Osteocyte (in vitro differentiated cells): ENCODE measurements at regions not wholly inside any gene's neighbourhood (a gene's known extent, or its start where the extent isn't known, plus 50 kb on each side); places are given as distances from the start of the nearest gene placed in this dataset.

Source experiments
- DNase-seq: peaks from one replicate; pipeline ENCODE4 v3.0.0; 2021; ENCODE audit warnings: mixed read lengths; ENCODE audit not compliant: unreplicated experiment; ENCODE audit errors: extremely low spot score
- H3K27ac Mint-ChIP-seq: one replicate; pipeline ENCODE4 v1.8.0; 2021; ENCODE audit warnings: mild to moderate bottlenecking, mixed read lengths; ENCODE audit not compliant: unreplicated experiment
- H3K27me3 Mint-ChIP-seq: one replicate; pipeline ENCODE4 v1.8.0; 2021; ENCODE audit warnings: mixed read lengths; ENCODE audit not compliant: unreplicated experiment
- H3K36me3 Mint-ChIP-seq: one replicate; pipeline ENCODE4 v1.8.0; 2021; ENCODE audit warnings: mixed read lengths; ENCODE audit not compliant: unreplicated experiment
- H3K4me1 Mint-ChIP-seq: one replicate; pipeline ENCODE4 v1.8.0; 2021; ENCODE audit warnings: mixed read lengths; ENCODE audit not compliant: unreplicated experiment
- H3K4me3 Mint-ChIP-seq: one replicate; pipeline ENCODE4 v1.8.0; 2021; ENCODE audit warnings: mild to moderate bottlenecking, moderate library complexity, mixed read lengths; ENCODE audit not compliant: unreplicated experiment
- H3K9me3 Mint-ChIP-seq: one replicate; pipeline ENCODE4 v1.8.0; 2021; ENCODE audit warnings: mixed read lengths; ENCODE audit not compliant: unreplicated experiment
- CTCF ChIP-seq: fragments of 200-600 bp; sonication (generic); IDR thresholded peaks from 2 replicates; pipeline ENCODE4 v1.5.0; 2021; ENCODE audit warnings: antibody characterized with exemption, mild to moderate bottlenecking, moderate library complexity

- peaks cover 5% of the 10 kb centered on the region for H3K27me3 Mint-ChIP-seq
- DNase-seq, result no peak
- no peaks in the 10 kb centered on the region for H3K9me3 Mint-ChIP-seq
- no peak overlapping the region for H3K4me3 Mint-ChIP-seq
- no peaks in the 10 kb centered on the region for H3K4me1 Mint-ChIP-seq
- no peaks in the 10 kb centered on the region for H3K36me3 Mint-ChIP-seq
- no peak overlapping the region for H3K27ac Mint-ChIP-seq
- TF ChIP-seq CTCF, result no peak
Measured at GRCh38 chr20:59491884-59492283, 112.5 kb upstream of the PHACTR3 start.

DNA sequence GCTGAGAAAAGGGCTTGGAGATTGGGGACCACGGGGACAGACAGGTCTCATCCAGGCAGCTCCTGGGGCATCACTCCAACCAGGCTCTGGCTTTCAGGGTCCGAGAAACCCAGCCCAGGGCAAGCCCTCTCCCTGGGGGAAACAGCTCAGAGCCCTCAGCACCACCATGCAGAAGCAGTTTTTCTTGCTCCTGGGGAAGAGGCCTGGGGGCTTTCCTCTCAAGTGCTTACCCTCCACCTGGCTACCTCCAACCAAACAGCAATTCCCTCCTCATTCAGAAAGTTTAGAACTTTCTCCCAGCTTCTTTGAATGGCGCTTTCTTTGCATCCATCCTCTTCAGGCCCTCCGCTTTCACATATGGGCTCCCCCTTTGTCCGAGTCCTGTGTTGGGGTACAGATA, 110.4 kb upstream of the PHACTR3 start:
- Mint-ChIP-seq H3K27ac (no peak overlapping the region), H3K36me3 (no peaks in the 10 kb centered on the region), H3K27me3 (peaks cover 5% of the 10 kb centered on the region), H3K4me3 (no peak overlapping the region), H3K4me1 (no peaks in the 10 kb centered on the region), H3K9me3 (no peaks in the 10 kb centered on the region)
- no peak for TF ChIP-seq CTCF
- no peak for DNase-seq

GRCh38 chr20:59495166-59495565, 109.2 kb upstream of the PHACTR3 start:
- H3K9me3 Mint-ChIP-seq, result peaks cover 2% of the 10 kb centered on the region
- H3K4me1 Mint-ChIP-seq, result no peaks in the 10 kb centered on the region
- H3K4me3 Mint-ChIP-seq, result no peak overlapping the region
- H3K36me3 Mint-ChIP-seq, result no peaks in the 10 kb centered on the region
- DNase-seq, result no peak
- H3K27me3 Mint-ChIP-seq, result peaks cover 6% of the 10 kb centered on the region
- no peak overlapping the region for H3K27ac Mint-ChIP-seq
- TF ChIP-seq CTCF, result no peak

DNA sequence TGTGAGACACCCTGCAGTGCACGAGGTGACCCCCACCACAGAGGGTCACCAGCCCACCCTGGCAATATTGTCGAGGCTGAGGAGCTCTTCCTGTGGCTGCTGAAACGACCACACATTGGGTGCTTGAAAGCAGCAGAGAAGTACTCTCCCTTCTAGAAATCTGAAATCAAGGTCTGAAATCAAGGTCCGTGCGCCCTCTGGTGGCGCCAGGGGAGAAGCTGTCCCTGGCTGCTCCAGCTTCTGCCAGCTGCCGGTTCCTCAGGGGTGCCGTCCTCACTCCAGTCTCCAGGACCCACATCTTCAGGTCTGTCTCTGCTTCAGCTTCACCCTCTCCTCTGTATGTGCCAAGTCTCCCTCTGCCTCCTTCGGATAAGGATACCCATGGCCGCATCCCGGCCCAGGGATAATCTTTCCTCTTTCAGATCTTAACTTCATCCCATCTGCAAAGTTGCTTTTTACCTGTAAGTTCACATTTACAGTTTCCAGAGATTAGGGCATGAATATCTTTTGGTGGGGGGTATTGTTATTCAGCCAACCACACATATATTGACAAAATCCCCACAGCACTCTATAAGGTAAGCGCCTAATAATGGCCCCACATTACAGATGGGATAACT, 108.3 kb upstream of the PHACTR3 start:
- Mint-ChIP-seq H3K27ac (no peak overlapping the region), H3K4me3 (no peak overlapping the region), H3K9me3 (peaks cover 7% of the 10 kb centered on the region), H3K36me3 (no peaks in the 10 kb centered on the region), H3K4me1 (no peaks in the 10 kb centered on the region), H3K27me3 (peaks cover 12% of the 10 kb centered on the region)
- peak; percentile 92 for DNase-seq
- TF ChIP-seq CTCF, result peak; percentile 91

DNA sequence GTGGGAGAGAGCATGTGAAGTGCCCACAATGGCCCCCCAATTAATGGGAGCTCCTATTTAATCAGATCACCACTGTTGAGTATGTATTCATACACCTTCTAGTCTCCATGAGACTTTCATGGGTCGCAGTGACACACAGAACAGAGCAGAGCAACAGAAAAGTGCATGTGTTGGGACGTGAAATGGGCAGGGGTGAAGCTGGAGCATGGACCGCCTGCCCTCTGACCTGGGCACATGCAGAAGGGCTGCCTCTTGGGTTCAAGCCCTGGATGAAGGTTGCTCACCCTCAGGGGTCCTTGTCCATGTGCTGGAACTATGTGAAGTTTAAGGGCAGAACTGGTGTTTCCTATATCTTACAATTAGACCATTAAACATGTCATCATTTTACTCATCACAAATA, 106.0 kb upstream of the PHACTR3 start:
- Mint-ChIP-seq H3K4me3 (no peak overlapping the region), H3K36me3 (no peaks in the 10 kb centered on the region), H3K4me1 (no peaks in the 10 kb centered on the region), H3K9me3 (peaks cover 7% of the 10 kb centered on the region), H3K27me3 (peaks cover 9% of the 10 kb centered on the region), H3K27ac (no peak overlapping the region)
- no peak for TF ChIP-seq CTCF
- DNase-seq, result peak; percentile 54
